Upper lobe of right lung (tissue), 1 donor: ENCODE measurements at regions not wholly inside any gene's neighbourhood (a gene's known extent, or its start where the extent isn't known, plus 50 kb on each side); places are given as distances from the start of the nearest gene placed in this dataset.
"Not testable (repeated sequence)": the region's sequence is repeated elsewhere in the genome, so short reads cannot be mapped to it uniquely, and the experiment has no call there.

Experiments used
- ATAC-seq: fragments of 200-7000 bp; cut with Tn5 transposase; one replicate; pipeline ENCODE4 v1.9.1; 2020; ENCODE audit warnings: mild to moderate bottlenecking, moderate library complexity
- DNase-seq: peaks from one replicate; pipeline ENCODE4 v3.0.0-alpha.2; 2020
- H3K27ac ChIP-seq: fragments of 200-600 bp; one replicate; pipeline ENCODE4 v1.8.0; 2022
- H3K27me3 ChIP-seq: fragments of 200-600 bp; one replicate; pipeline ENCODE4 v1.8.0; 2022; ENCODE audit warnings: mild to moderate bottlenecking
- H3K36me3 ChIP-seq: fragments of 200-600 bp; one replicate; pipeline ENCODE4 v1.8.0; 2022
- H3K4me1 ChIP-seq: fragments of 200-600 bp; one replicate; pipeline ENCODE4 v1.8.0; 2022
- H3K4me3 ChIP-seq: fragments of 200-600 bp; one replicate; pipeline ENCODE4 v1.8.0; 2022; ENCODE audit warnings: mild to moderate bottlenecking
- H3K9me3 ChIP-seq: fragments of 200-600 bp; one replicate; pipeline ENCODE4 v1.8.0; 2022
- CTCF ChIP-seq: fragments of 200-600 bp; IDR thresholded peaks from one replicate; pipeline ENCODE4 v1.8.0; 2022; ENCODE audit warnings: antibody characterized with exemption
- intact Hi-C: fragments of 100-400 bp; cut with DNase I; formaldehyde crosslinking; loops from one replicate; pipeline ENCODE4 v1.11.0; 2022
- donor health status: DM: no; HTN: yes; CAD: no; lungs with severe emphysema.

- no peaks in the 10 kb centered on the region for H3K4me1 ChIP-seq
- DNase-seq (no peak), ATAC-seq (no peak)
- intact Hi-C loops: no loop called here
- no peak for TF ChIP-seq CTCF
- H3K27me3 ChIP-seq: no peaks in the 10 kb centered on the region
- H3K27ac ChIP-seq: no peak overlapping the region
- H3K9me3 ChIP-seq: no peaks in the 10 kb centered on the region
- no peaks in the 10 kb centered on the region for H3K36me3 ChIP-seq
- no peak overlapping the region for H3K4me3 ChIP-seq
Observed at GRCh38 chr5:130324953-130325671, 420.8 kb downstream of the CHSY3 start.

GRCh38 chr5:130323804-130324454 lies 419.7 kb downstream of the CHSY3 start:
- ATAC-seq: no peak
- intact Hi-C loops: no loop called here

GRCh38 chr5:130321931-130322330 lies 417.7 kb downstream of the CHSY3 start:
- no peak overlapping the region for H3K4me3 ChIP-seq
- no peaks in the 10 kb centered on the region for H3K27me3 ChIP-seq
- no peaks in the 10 kb centered on the region for H3K9me3 ChIP-seq
- ATAC-seq (no peak), DNase-seq (no peak)
- TF ChIP-seq CTCF: no peak
- intact Hi-C loops: no loop called here
- no peak overlapping the region for H3K27ac ChIP-seq
- no peaks in the 10 kb centered on the region for H3K36me3 ChIP-seq
- H3K4me1 ChIP-seq: no peaks in the 10 kb centered on the region

More at GRCh38 chr5:130323804-130324454, 419.7 kb downstream of the CHSY3 start:
- Histone ChIP-seq H3K27me3 (no peaks in the 10 kb centered on the region), H3K9me3 (no peaks in the 10 kb centered on the region), H3K4me1 (no peaks in the 10 kb centered on the region), H3K36me3 (no peaks in the 10 kb centered on the region), H3K4me3 (no peak overlapping the region), H3K27ac (no peak overlapping the region)
- no peak for TF ChIP-seq CTCF
- no peak for DNase-seq

GRCh38 chr5:130316971-130317680 lies 412.9 kb downstream of the CHSY3 start:
- Histone ChIP-seq H3K9me3 (no peaks in the 10 kb centered on the region), H3K4me3 (no peak overlapping the region), H3K27ac (no peak overlapping the region), H3K27me3 (no peaks in the 10 kb centered on the region), H3K36me3 (no peaks in the 10 kb centered on the region), H3K4me1 (no peaks in the 10 kb centered on the region)
- intact Hi-C loops: no loop called here
- no peak for ATAC-seq
- TF ChIP-seq CTCF: no peak
- DNase-seq: no peak

GRCh38 chr5:130295235-130295634 lies 391.0 kb downstream of the CHSY3 start:
- no peaks in the 10 kb centered on the region for H3K27me3 ChIP-seq
- no peaks in the 10 kb centered on the region for H3K4me1 ChIP-seq
- no peaks in the 10 kb centered on the region for H3K9me3 ChIP-seq
- ATAC-seq: no peak
- TF ChIP-seq CTCF: no peak
- no peak overlapping the region for H3K4me3 ChIP-seq
- H3K36me3 ChIP-seq: no peaks in the 10 kb centered on the region
- H3K27ac ChIP-seq: no peak overlapping the region
- intact Hi-C loops: no loop called here
- DNase-seq: no peak

GRCh38 chr5:130294798-130295197 lies 390.5 kb downstream of the CHSY3 start:
- not testable (repeated sequence) for ATAC-seq

More at GRCh38 chr5:130294798-130295197, 390.5 kb downstream of the CHSY3 start:
- H3K36me3 ChIP-seq, H3K27ac ChIP-seq, intact Hi-C loops, H3K4me1 ChIP-seq, DNase-seq, H3K4me3 ChIP-seq, H3K9me3 ChIP-seq, H3K27me3 ChIP-seq: not testable (repeated sequence)
